B cell (primary cell): ENCODE measurements at regions not wholly inside any gene's neighbourhood (a gene's known extent, or its start where the extent isn't known, plus 50 kb on each side); places are given as distances from the start of the nearest gene placed in this dataset.
"Not testable (repeated sequence)": the region's sequence is repeated elsewhere in the genome, so short reads cannot be mapped to it uniquely, and the experiment has no call there.

Experiments used
- EZH2 ChIP-seq: IDR thresholded peaks from 2 replicates; pipeline ENCODE4 v1.6.1; 2012; ENCODE audit warnings: borderline replicate concordance, low read depth, mild to moderate bottlenecking, moderate library complexity, low read length; ENCODE audit not compliant: insufficient read depth, poor library complexity, severe bottlenecking
- TF ChIP-seq, protein P1 (sequence below): fragments of 200-600 bp; IDR thresholded peaks from one replicate; pipeline ENCODE4 v1.8.0; 2022; ENCODE audit warnings: antibody characterized with exemption, mild to moderate bottlenecking

DNA sequence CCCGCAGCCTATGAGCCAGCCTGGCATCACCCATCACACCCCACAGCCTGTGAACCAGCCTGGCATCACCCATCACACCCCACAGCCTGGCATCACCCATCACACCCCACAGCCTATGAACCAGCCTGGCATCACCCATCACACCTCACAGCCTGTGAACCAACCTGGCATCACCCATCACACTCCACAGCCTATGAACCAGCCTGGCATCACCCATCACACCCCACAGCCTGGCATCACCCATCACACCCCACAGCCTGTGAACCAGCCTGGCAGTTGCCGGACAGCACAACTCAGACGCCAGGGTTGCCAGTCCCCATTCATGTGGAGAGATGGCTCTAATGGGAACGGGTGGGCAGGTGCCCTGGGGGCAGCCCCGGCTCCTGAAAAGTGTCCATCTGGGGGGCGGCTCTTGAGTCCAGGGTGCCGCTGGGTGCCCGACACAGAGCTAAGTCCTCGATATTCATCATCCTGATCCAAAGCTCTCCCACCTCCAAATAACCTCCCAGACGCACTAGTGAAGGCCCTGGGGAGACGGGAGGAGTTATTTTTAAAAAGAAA lies 116.9 kb upstream of the AFDN start:
- TF ChIP-seq, protein P1, sequence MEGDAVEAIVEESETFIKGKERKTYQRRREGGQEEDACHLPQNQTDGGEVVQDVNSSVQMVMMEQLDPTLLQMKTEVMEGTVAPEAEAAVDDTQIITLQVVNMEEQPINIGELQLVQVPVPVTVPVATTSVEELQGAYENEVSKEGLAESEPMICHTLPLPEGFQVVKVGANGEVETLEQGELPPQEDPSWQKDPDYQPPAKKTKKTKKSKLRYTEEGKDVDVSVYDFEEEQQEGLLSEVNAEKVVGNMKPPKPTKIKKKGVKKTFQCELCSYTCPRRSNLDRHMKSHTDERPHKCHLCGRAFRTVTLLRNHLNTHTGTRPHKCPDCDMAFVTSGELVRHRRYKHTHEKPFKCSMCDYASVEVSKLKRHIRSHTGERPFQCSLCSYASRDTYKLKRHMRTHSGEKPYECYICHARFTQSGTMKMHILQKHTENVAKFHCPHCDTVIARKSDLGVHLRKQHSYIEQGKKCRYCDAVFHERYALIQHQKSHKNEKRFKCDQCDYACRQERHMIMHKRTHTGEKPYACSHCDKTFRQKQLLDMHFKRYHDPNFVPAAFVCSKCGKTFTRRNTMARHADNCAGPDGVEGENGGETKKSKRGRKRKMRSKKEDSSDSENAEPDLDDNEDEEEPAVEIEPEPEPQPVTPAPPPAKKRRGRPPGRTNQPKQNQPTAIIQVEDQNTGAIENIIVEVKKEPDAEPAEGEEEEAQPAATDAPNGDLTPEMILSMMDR, result not testable (repeated sequence)
- not testable (repeated sequence) for TF ChIP-seq EZH2
